GM23338 (cell line): ENCODE measurements at regions not wholly inside any gene's neighbourhood (a gene's known extent, or its start where the extent isn't known, plus 50 kb on each side); places are given as distances from the start of the nearest gene placed in this dataset.

Experiments used
- ATAC-seq: fragments of 200-7000 bp; cut with Tn5 transposase; 3 replicates; pipeline ENCODE4 v1.9.1; 2020
- DNase-seq: peaks from one replicate; pipeline ENCODE4 v3.0.0-alpha.2; 2015; ENCODE audit warnings: low spot score
- H2AFZ ChIP-seq: fragments of 200-600 bp; sonication (generic); 2 replicates; pipeline ENCODE4 v1.8.0; 2016; ENCODE audit warnings: antibody characterized with exemption, mild to moderate bottlenecking, moderate library complexity
- H3F3A ChIP-seq: fragments of 200-600 bp; sonication (generic); replicated peaks from 2 replicates; pipeline ENCODE4 v1.8.0; 2017; ENCODE audit warnings: antibody characterized with exemption, mixed run types, low read depth
- H3K27ac ChIP-seq: fragments of 200-600 bp; sonication (generic); 2 replicates; pipeline ENCODE4 v1.6.1; 2016; ENCODE audit warnings: low read depth
- H3K27me3 ChIP-seq: fragments of 200-600 bp; sonication (generic); 2 replicates; pipeline ENCODE4 v1.8.0; 2016; ENCODE audit warnings: mild to moderate bottlenecking, mixed run types, moderate library complexity; ENCODE audit not compliant: insufficient read depth
- H3K36me3 ChIP-seq: fragments of 200-600 bp; sonication (generic); 2 replicates; pipeline ENCODE4 v1.8.0; 2016; ENCODE audit warnings: mild to moderate bottlenecking; ENCODE audit not compliant: insufficient read depth
- H3K4me1 ChIP-seq: fragments of 200-600 bp; sonication (generic); 2 replicates; pipeline ENCODE4 v1.8.0; 2016; ENCODE audit warnings: mild to moderate bottlenecking, moderate library complexity; ENCODE audit not compliant: insufficient read depth
- H3K4me2 ChIP-seq: fragments of 200-600 bp; sonication (generic); 2 replicates; pipeline ENCODE4 v1.7.1; 2017; ENCODE audit warnings: mixed run types
- H3K4me3 ChIP-seq: fragments of 200-600 bp; sonication (generic); 2 replicates; pipeline ENCODE4 v1.6.1; 2016; ENCODE audit warnings: mixed run types
- H3K79me2 ChIP-seq: fragments of 200-600 bp; sonication (generic); replicated peaks from 2 replicates; pipeline ENCODE4 v1.8.0; 2017; ENCODE audit warnings: mild to moderate bottlenecking; ENCODE audit not compliant: insufficient read depth
- H3K9me2 ChIP-seq: fragments of 200-600 bp; sonication (generic); 2 replicates; pipeline ENCODE4 v1.8.0; 2017; ENCODE audit not compliant: insufficient read depth
- H4K20me1 ChIP-seq: fragments of 200-600 bp; sonication (generic); replicated peaks from 2 replicates; pipeline ENCODE4 v1.8.0; 2017; ENCODE audit warnings: mild to moderate bottlenecking; ENCODE audit not compliant: insufficient read depth
- H3K27ac Mint-ChIP-seq: 2 replicates; pipeline ENCODE4 v1.8.0; 2020; ENCODE audit warnings: inconsistent platforms, mild to moderate bottlenecking, moderate library complexity, mixed read lengths
- H3K27me3 Mint-ChIP-seq: 3 replicates; pipeline ENCODE4 v1.8.0; 2022; ENCODE audit warnings: low read depth, mild to moderate bottlenecking, moderate library complexity, mixed read lengths, inconsistent platforms; ENCODE audit not compliant: insufficient read depth, poor library complexity
- H3K36me3 Mint-ChIP-seq: 3 replicates; pipeline ENCODE4 v1.8.0; 2021; ENCODE audit warnings: low read depth, mild to moderate bottlenecking, inconsistent platforms, moderate library complexity, mixed read lengths
- H3K4me1 Mint-ChIP-seq: 3 replicates; pipeline ENCODE4 v1.8.0; 2020; ENCODE audit warnings: mild to moderate bottlenecking, inconsistent platforms, mixed read lengths
- H3K4me3 Mint-ChIP-seq: 3 replicates; pipeline ENCODE4 v1.8.0; 2021; ENCODE audit warnings: moderate library complexity, mild to moderate bottlenecking, inconsistent platforms, mixed read lengths
- H3K9me3 Mint-ChIP-seq: 3 replicates; pipeline ENCODE4 v1.8.0; 2020; ENCODE audit warnings: moderate library complexity, mild to moderate bottlenecking, inconsistent platforms, mixed read lengths
- CREB1 ChIP-seq: fragments of 250-450 bp; sonication (Bioruptor Pico); IDR thresholded peaks from 2 replicates; pipeline ENCODE4 v1.5.0; 2020; ENCODE audit warnings: low read depth, mild to moderate bottlenecking, moderate library complexity
- EZH2 ChIP-seq: fragments of 200-600 bp; sonication (generic); IDR thresholded peaks from one replicate; pipeline ENCODE4 v1.8.0; 2017; ENCODE audit warnings: antibody characterized with exemption, mild to moderate bottlenecking, low read depth; ENCODE audit not compliant: unreplicated experiment
- EZH2phosphoT487 ChIP-seq: fragments of 200-600 bp; sonication (generic); IDR thresholded peaks from one replicate; pipeline ENCODE4 v1.8.1; 2018; ENCODE audit warnings: antibody characterized with exemption; ENCODE audit not compliant: unreplicated experiment
- JUNB ChIP-seq: IDR thresholded peaks from one replicate; pipeline ENCODE4 v1.6.1; 2016; ENCODE audit warnings: antibody characterized with exemption; ENCODE audit not compliant: unreplicated experiment
- NANOG ChIP-seq: IDR thresholded peaks from 2 replicates; pipeline ENCODE4 v1.6.1; 2016; ENCODE audit warnings: antibody characterized with exemption, borderline replicate concordance
- POLR2AphosphoS5 ChIP-seq: IDR thresholded peaks from 2 replicates; pipeline ENCODE4 v1.6.1; 2016; ENCODE audit warnings: antibody characterized with exemption, low read depth
- STAT1 ChIP-seq: IDR thresholded peaks from one replicate; pipeline ENCODE4 v1.6.1; 2016; ENCODE audit warnings: antibody characterized with exemption; ENCODE audit not compliant: unreplicated experiment
- ZNF331 ChIP-seq: fragments of 250-450 bp; sonication (Bioruptor Pico); IDR thresholded peaks from 2 replicates; pipeline ENCODE4 v1.5.0; 2020; ENCODE audit warnings: low read depth, mild to moderate bottlenecking, moderate library complexity
- TF ChIP-seq, protein P1 (sequence below): IDR thresholded peaks from one replicate; pipeline ENCODE4 v1.6.1; 2018; ENCODE audit warnings: antibody characterized with exemption; ENCODE audit not compliant: unreplicated experiment
- TF ChIP-seq, protein P2 (sequence below): IDR thresholded peaks from 2 replicates; pipeline ENCODE4 v1.6.1; 2016; ENCODE audit warnings: antibody characterized with exemption

DNA sequence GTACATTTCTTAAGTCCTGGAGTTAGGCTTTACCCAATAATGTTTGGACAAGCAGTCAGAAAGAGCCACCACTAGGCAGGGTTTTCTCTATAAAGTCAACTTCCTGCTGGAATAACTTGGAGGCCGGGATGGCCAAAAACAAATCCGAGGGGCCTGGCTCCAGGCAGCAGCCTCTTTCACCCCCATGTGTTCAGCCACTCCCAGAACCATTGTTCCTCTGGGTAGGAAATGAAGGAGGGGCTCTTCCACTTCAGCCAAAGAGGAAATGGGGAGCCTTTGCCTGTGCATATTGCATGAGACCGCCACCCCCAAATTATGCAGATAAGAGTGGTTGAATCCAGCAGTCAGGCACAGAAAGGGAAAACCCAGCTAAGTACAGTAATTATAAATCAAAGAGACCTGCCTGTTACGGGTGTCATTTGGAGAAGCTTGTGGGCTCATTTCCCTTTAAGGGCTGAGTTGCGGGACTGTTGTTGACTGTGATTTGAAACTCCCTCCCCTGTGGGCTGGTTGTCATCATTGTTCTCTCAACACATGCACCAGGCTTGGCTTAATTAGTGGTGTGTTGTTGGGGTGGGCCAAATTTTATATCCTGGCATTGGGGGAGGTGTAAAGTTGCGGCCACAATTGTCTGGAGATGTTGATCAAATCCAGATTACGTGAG, 212.8 kb upstream of the SOX11 start:
- H3K4me2 ChIP-seq = peak overlapping the region; percentile 45; the same call in 1 of the 2 replicates
- H3K79me2 ChIP-seq = no peaks in the 10 kb centered on the region
- peak overlapping the region; percentile 21; the same call in 1 of the 2 replicates for H3K4me3 ChIP-seq
- H3F3A ChIP-seq = no peaks in the 10 kb centered on the region
- H3K9me2 ChIP-seq = peaks cover 3% of the 10 kb centered on the region; the same call in 1 of the 2 replicates
- TF ChIP-seq STAT1 = no peak
- no peak for TF ChIP-seq EZH2phosphoT487
- TF ChIP-seq, protein P1, sequence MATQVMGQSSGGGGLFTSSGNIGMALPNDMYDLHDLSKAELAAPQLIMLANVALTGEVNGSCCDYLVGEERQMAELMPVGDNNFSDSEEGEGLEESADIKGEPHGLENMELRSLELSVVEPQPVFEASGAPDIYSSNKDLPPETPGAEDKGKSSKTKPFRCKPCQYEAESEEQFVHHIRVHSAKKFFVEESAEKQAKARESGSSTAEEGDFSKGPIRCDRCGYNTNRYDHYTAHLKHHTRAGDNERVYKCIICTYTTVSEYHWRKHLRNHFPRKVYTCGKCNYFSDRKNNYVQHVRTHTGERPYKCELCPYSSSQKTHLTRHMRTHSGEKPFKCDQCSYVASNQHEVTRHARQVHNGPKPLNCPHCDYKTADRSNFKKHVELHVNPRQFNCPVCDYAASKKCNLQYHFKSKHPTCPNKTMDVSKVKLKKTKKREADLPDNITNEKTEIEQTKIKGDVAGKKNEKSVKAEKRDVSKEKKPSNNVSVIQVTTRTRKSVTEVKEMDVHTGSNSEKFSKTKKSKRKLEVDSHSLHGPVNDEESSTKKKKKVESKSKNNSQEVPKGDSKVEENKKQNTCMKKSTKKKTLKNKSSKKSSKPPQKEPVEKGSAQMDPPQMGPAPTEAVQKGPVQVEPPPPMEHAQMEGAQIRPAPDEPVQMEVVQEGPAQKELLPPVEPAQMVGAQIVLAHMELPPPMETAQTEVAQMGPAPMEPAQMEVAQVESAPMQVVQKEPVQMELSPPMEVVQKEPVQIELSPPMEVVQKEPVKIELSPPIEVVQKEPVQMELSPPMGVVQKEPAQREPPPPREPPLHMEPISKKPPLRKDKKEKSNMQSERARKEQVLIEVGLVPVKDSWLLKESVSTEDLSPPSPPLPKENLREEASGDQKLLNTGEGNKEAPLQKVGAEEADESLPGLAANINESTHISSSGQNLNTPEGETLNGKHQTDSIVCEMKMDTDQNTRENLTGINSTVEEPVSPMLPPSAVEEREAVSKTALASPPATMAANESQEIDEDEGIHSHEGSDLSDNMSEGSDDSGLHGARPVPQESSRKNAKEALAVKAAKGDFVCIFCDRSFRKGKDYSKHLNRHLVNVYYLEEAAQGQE = no peak
- TF ChIP-seq POLR2AphosphoS5 = no peak
- no peak for TF ChIP-seq NANOG
- no peak for TF ChIP-seq EZH2
- TF ChIP-seq JUNB = no peak
- ATAC-seq (peak; percentile 75), DNase-seq (peak; percentile 55)
- Mint-ChIP-seq H3K4me3 (peak overlapping the region; percentile 27; the same call in 2 of the 3 replicates), H3K27ac (peak overlapping the region; percentile 44; the same call in 1 of the 2 replicates), H3K27me3 (peaks cover 1% of the 10 kb centered on the region), H3K36me3 (peaks cover 10% of the 10 kb centered on the region), H3K9me3 (peaks cover 73% of the 10 kb centered on the region), H3K4me1 (peaks cover 37% of the 10 kb centered on the region)
- peak overlapping the region; percentile 51; the same call in 1 of the 2 replicates for H3K27ac ChIP-seq
- no peaks in the 10 kb centered on the region for H3K36me3 ChIP-seq
- peaks cover 33% of the 10 kb centered on the region for H3K4me1 ChIP-seq
- H3K27me3 ChIP-seq = no peaks in the 10 kb centered on the region
- H2AFZ ChIP-seq = peak overlapping the region; percentile 93
- H4K20me1 ChIP-seq = no peaks in the 10 kb centered on the region

DNA sequence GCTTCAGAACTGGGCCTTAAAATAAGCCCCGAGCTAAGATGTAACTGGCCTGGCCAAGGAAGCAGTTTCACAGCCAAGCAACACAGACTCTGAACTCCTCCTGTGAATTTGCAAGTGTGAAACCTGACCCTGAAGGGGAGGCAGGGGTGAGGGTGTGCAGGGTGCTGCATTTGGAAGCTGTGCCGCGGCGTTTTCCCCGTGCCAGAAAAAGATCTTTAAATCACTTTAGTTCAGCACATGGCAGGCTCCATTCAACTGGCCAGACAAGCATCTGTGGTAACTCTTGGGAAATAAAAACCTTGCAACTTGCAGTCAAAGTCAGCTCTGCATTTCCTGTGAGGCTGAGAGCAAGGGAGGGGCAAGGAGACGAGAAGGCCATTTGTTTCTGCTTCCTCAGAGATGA, 209.3 kb upstream of the SOX11 start:
- H3K36me3 Mint-ChIP-seq = peaks cover 16% of the 10 kb centered on the region
- peaks cover 73% of the 10 kb centered on the region for H3K9me3 Mint-ChIP-seq
- peaks cover 6% of the 10 kb centered on the region for H3K27me3 Mint-ChIP-seq
- peak; percentile 23 for DNase-seq
- Histone ChIP-seq H3K9me2 (peaks cover 4% of the 10 kb centered on the region; the same call in 1 of the 2 replicates), H3K79me2 (no peaks in the 10 kb centered on the region), H3K4me3 (no peak overlapping the region), H3K4me1 (peaks cover 36% of the 10 kb centered on the region), H4K20me1 (no peaks in the 10 kb centered on the region), H3F3A (no peaks in the 10 kb centered on the region), H2AFZ (peak overlapping the region; percentile 32; the same call in 1 of the 2 replicates), H3K36me3 (no peaks in the 10 kb centered on the region), H3K27me3 (no peaks in the 10 kb centered on the region), H3K27ac (no peak overlapping the region), H3K4me2 (no peak overlapping the region)
- peak; percentile 64 for ATAC-seq
- no peak overlapping the region for H3K27ac Mint-ChIP-seq
- TF ChIP-seq, protein P2, sequence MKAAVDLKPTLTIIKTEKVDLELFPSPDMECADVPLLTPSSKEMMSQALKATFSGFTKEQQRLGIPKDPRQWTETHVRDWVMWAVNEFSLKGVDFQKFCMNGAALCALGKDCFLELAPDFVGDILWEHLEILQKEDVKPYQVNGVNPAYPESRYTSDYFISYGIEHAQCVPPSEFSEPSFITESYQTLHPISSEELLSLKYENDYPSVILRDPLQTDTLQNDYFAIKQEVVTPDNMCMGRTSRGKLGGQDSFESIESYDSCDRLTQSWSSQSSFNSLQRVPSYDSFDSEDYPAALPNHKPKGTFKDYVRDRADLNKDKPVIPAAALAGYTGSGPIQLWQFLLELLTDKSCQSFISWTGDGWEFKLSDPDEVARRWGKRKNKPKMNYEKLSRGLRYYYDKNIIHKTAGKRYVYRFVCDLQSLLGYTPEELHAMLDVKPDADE = no peak
- TF ChIP-seq ZNF331 (CRISPR knock-in tag) = no peak
- no peak for TF ChIP-seq CREB1
- H3K4me1 Mint-ChIP-seq = peaks cover 42% of the 10 kb centered on the region
- H3K4me3 Mint-ChIP-seq = peak overlapping the region; percentile 34; the same call in 1 of the 3 replicates
